ENCODE measurements at regions not wholly inside any gene's neighbourhood (a gene's known extent, or its start where the extent isn't known, plus 50 kb on each side); places are given as distances from the start of the nearest gene placed in this dataset.

DNA sequence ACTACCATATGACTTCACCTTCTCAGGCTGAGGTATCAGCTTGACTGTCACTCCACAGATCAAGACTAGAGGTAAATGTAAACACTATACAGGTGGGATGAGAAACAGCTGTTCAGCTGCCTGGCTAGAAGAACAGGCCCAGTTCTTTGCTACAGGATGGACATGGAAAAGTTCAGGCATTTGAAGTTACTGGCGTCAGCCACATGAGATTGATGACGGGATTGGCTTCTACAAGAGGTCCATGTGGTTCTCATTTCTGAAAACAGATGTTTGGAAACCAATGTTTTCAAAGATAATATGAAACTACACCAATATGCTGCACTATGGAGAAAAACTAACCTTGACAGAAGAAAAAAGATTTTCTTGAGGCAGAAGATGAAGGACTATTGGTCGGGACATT is 324.1 kb downstream of the CDH10 start:
- H2AFZ ChIP-seq (ENCODE audit: low read depth, low read length) = no peak overlapping the region
- H3K36me3 ChIP-seq (ENCODE audit: insufficient read depth, low read length) = no peaks in the 10 kb centered on the region
- no peak overlapping the region for H3K4me3 ChIP-seq (ENCODE audit: low read length)
- H3K27ac ChIP-seq (ENCODE audit: low read length) = no peak overlapping the region
- H3F3A ChIP-seq (ENCODE audit: insufficient read depth, low read length, poor library complexity, severe bottlenecking) = no peaks in the 10 kb centered on the region
- H3K27me3 ChIP-seq (ENCODE audit: insufficient read depth, low read depth, low read length) = no peaks in the 10 kb centered on the region
- no peaks in the 10 kb centered on the region for H3K9me3 ChIP-seq (ENCODE audit: low read length)
- no peak overlapping the region for H3K4me2 ChIP-seq (ENCODE audit: low read length)
- no peak overlapping the region for H3K9ac ChIP-seq (ENCODE audit: low read length)
- no peaks in the 10 kb centered on the region for H3K79me2 ChIP-seq (replicated peaks; ENCODE audit: insufficient read depth, low read length)
- no peaks in the 10 kb centered on the region for H3K9me2 ChIP-seq (ENCODE audit: insufficient read depth, low read length)
- no peaks in the 10 kb centered on the region for H4K20me1 ChIP-seq (ENCODE audit: insufficient read depth)
- TF ChIP-seq, protein P1, sequence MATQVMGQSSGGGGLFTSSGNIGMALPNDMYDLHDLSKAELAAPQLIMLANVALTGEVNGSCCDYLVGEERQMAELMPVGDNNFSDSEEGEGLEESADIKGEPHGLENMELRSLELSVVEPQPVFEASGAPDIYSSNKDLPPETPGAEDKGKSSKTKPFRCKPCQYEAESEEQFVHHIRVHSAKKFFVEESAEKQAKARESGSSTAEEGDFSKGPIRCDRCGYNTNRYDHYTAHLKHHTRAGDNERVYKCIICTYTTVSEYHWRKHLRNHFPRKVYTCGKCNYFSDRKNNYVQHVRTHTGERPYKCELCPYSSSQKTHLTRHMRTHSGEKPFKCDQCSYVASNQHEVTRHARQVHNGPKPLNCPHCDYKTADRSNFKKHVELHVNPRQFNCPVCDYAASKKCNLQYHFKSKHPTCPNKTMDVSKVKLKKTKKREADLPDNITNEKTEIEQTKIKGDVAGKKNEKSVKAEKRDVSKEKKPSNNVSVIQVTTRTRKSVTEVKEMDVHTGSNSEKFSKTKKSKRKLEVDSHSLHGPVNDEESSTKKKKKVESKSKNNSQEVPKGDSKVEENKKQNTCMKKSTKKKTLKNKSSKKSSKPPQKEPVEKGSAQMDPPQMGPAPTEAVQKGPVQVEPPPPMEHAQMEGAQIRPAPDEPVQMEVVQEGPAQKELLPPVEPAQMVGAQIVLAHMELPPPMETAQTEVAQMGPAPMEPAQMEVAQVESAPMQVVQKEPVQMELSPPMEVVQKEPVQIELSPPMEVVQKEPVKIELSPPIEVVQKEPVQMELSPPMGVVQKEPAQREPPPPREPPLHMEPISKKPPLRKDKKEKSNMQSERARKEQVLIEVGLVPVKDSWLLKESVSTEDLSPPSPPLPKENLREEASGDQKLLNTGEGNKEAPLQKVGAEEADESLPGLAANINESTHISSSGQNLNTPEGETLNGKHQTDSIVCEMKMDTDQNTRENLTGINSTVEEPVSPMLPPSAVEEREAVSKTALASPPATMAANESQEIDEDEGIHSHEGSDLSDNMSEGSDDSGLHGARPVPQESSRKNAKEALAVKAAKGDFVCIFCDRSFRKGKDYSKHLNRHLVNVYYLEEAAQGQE (IDR thresholded peaks at IDR 0.05; ENCODE audit: borderline replicate concordance) = no peak
- TF ChIP-seq EP300 (conservative IDR thresholded peaks at IDR 0.05; ENCODE audit: poor library complexity, severe bottlenecking) = no peak
- no peak for TF ChIP-seq MXI1 (conservative IDR thresholded peaks at IDR 0.05; ENCODE audit: poor library complexity, severe bottlenecking)
- TF ChIP-seq, protein P2, sequence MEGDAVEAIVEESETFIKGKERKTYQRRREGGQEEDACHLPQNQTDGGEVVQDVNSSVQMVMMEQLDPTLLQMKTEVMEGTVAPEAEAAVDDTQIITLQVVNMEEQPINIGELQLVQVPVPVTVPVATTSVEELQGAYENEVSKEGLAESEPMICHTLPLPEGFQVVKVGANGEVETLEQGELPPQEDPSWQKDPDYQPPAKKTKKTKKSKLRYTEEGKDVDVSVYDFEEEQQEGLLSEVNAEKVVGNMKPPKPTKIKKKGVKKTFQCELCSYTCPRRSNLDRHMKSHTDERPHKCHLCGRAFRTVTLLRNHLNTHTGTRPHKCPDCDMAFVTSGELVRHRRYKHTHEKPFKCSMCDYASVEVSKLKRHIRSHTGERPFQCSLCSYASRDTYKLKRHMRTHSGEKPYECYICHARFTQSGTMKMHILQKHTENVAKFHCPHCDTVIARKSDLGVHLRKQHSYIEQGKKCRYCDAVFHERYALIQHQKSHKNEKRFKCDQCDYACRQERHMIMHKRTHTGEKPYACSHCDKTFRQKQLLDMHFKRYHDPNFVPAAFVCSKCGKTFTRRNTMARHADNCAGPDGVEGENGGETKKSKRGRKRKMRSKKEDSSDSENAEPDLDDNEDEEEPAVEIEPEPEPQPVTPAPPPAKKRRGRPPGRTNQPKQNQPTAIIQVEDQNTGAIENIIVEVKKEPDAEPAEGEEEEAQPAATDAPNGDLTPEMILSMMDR (IDR thresholded peaks at IDR 0.05; ENCODE audit: poor library complexity, severe bottlenecking) = no peak
- no peak for TF ChIP-seq SMC3 (conservative IDR thresholded peaks at IDR 0.05; ENCODE audit: poor library complexity)
- no peak for TF ChIP-seq RAD21 (conservative IDR thresholded peaks at IDR 0.05)
- TF ChIP-seq TAF1 (IDR thresholded peaks at IDR 0.05; ENCODE audit: low read depth) = no peak
- TF ChIP-seq POLR2AphosphoS5 (IDR thresholded peaks at IDR 0.05) = no peak
- TF ChIP-seq EZH2 (IDR thresholded peaks at IDR 0.05; ENCODE audit: borderline replicate concordance, insufficient read depth, low read length, poor library complexity, severe bottlenecking) = no peak

DNA sequence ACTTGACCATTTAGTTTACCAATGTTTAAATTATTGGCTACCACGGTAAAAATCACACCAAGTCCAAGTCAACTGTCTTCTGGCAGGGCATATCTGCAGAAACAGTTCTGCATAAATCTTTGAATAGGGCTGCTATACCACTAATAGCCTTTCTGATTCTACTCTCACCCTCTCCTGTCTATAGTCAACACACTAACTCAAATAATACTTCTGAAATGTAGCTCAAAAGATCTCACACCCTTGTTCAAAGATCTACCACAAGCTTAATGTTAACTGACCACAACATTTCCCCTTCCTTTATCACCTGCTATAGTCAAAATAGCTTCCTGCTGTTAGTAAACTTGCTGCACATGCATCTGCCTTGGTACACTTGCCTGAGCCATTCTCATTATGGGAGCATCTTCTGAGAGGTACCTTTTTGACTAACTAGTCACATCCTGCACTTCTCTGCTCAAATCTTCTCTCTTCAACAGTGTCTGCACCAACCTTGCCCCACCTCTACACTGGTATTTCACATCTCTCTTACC is 319.4 kb downstream of the CDH10 start:
- H3K4me3 ChIP-seq (ENCODE audit: low read length) = no peak overlapping the region
- H3K79me2 ChIP-seq (replicated peaks; ENCODE audit: insufficient read depth, low read length) = no peaks in the 10 kb centered on the region
- peaks cover 3% of the 10 kb centered on the region for H3F3A ChIP-seq (ENCODE audit: insufficient read depth, low read length, poor library complexity, severe bottlenecking)
- no peak overlapping the region for H3K9ac ChIP-seq (ENCODE audit: low read length)
- H3K36me3 ChIP-seq (ENCODE audit: insufficient read depth, low read length) = no peaks in the 10 kb centered on the region
- H3K4me2 ChIP-seq (ENCODE audit: low read length) = no peak overlapping the region
- no peak overlapping the region for H3K27ac ChIP-seq (ENCODE audit: low read length)
- TF ChIP-seq POLR2AphosphoS5 (IDR thresholded peaks at IDR 0.05) = no peak
- no peak for TF ChIP-seq TAF1 (IDR thresholded peaks at IDR 0.05; ENCODE audit: low read depth)
- no peak for TF ChIP-seq SMC3 (conservative IDR thresholded peaks at IDR 0.05; ENCODE audit: poor library complexity)
- no peak for TF ChIP-seq RAD21 (conservative IDR thresholded peaks at IDR 0.05)
- TF ChIP-seq EP300 (conservative IDR thresholded peaks at IDR 0.05; ENCODE audit: poor library complexity, severe bottlenecking) = no peak
- no peak for TF ChIP-seq EZH2 (IDR thresholded peaks at IDR 0.05; ENCODE audit: borderline replicate concordance, insufficient read depth, low read length, poor library complexity, severe bottlenecking)
- TF ChIP-seq, protein P2 (IDR thresholded peaks at IDR 0.05; ENCODE audit: poor library complexity, severe bottlenecking) = no peak
- H3K9me2 ChIP-seq (ENCODE audit: insufficient read depth, low read length) = no peaks in the 10 kb centered on the region
- H4K20me1 ChIP-seq (ENCODE audit: insufficient read depth) = no peaks in the 10 kb centered on the region
- no peak overlapping the region for H2AFZ ChIP-seq (ENCODE audit: low read depth, low read length)
- H3K27me3 ChIP-seq (ENCODE audit: insufficient read depth, low read depth, low read length) = no peaks in the 10 kb centered on the region
- no peaks in the 10 kb centered on the region for H3K9me3 ChIP-seq (ENCODE audit: low read length)
